HG02938 (cell line): ENCODE measurements at regions not wholly inside any gene's neighbourhood (a gene's known extent, or its start where the extent isn't known, plus 50 kb on each side); places are given as distances from the start of the nearest gene placed in this dataset.

Source experiments
- ATAC-seq: cut with Tn5 transposase; IDR thresholded peaks from one replicate; pipeline ENCODE4 v1.9.1; 2021; ENCODE audit warnings: mild to moderate bottlenecking, moderate library complexity; ENCODE audit not compliant: unreplicated experiment

- ATAC-seq, result no peak
These were observed 458.8 kb upstream of the NRXN1 start for GRCh38 chr2:51490576-51491234.

GRCh38 chr2:51484605-51485004 lies 452.7 kb upstream of the NRXN1 start:
- no peak for ATAC-seq

GRCh38 chr2:51483720-51484119 lies 451.8 kb upstream of the NRXN1 start:
- ATAC-seq, result no peak

GRCh38 chr2:51472783-51473182 lies 440.9 kb upstream of the NRXN1 start:
- ATAC-seq, result no peak

- ATAC-seq, result no peak
These were observed 440.4 kb upstream of the NRXN1 start for GRCh38 chr2:51472300-51472699.

- ATAC-seq, result no peak
These were observed 437.2 kb upstream of the NRXN1 start for GRCh38 chr2:51469102-51469501.

- no peak for ATAC-seq
These were observed 433.4 kb upstream of the NRXN1 start for GRCh38 chr2:51465326-51465725.

GRCh38 chr2:51454177-51454576 lies 422.2 kb upstream of the NRXN1 start:
- no peak for ATAC-seq

GRCh38 chr2:51448911-51449310 lies 417.0 kb upstream of the NRXN1 start:
- ATAC-seq, result no peak

GRCh38 chr2:51441786-51442185 lies 409.9 kb upstream of the NRXN1 start:
- no peak for ATAC-seq

- ATAC-seq, result no peak
These were observed 392.5 kb upstream of the NRXN1 start for GRCh38 chr2:51424418-51424817.

- no peak for ATAC-seq
These were observed 388.6 kb upstream of the NRXN1 start for GRCh38 chr2:51420511-51420910.

GRCh38 chr2:51413726-51414125 lies 381.8 kb upstream of the NRXN1 start:
- ATAC-seq, result no peak

- ATAC-seq, result no peak
These were observed 378.4 kb upstream of the NRXN1 start for GRCh38 chr2:51410331-51410730.

- ATAC-seq, result no peak
These were observed 378.0 kb upstream of the NRXN1 start for GRCh38 chr2:51409920-51410319.

- no peak for ATAC-seq
These were observed 372.3 kb upstream of the NRXN1 start for GRCh38 chr2:51404226-51404625.

- no peak for ATAC-seq
These were observed 369.6 kb upstream of the NRXN1 start for GRCh38 chr2:51401546-51401945.

GRCh38 chr2:51387235-51387634 lies 355.3 kb upstream of the NRXN1 start:
- no peak for ATAC-seq

- ATAC-seq, result no peak
These were observed 348.1 kb upstream of the NRXN1 start for GRCh38 chr2:51379997-51380396.

- no peak for ATAC-seq
These were observed 336.3 kb upstream of the NRXN1 start for GRCh38 chr2:51368250-51368649.

- ATAC-seq, result no peak
These were observed 318.2 kb upstream of the NRXN1 start for GRCh38 chr2:51350100-51350499.

GRCh38 chr2:51344886-51345285 lies 313.0 kb upstream of the NRXN1 start:
- no peak for ATAC-seq
